NCI-H82 (cell line): ENCODE measurements at regions not wholly inside any gene's neighbourhood (a gene's known extent, or its start where the extent isn't known, plus 50 kb on each side); places are given as distances from the start of the nearest gene placed in this dataset.
"Not testable (repeated sequence)": the region's sequence is repeated elsewhere in the genome, so short reads cannot be mapped to it uniquely, and the experiment has no call there.

ENCODE experiments used
- DNase-seq: peaks from one replicate; lab custom pipeline; 2025; lab: John Stamatoyannopoulos, UW

- peak; percentile 93 for DNase-seq
Measured at GRCh38 chr9:85077944-85078343, 408.4 kb downstream of the NTRK2 start.

DNA sequence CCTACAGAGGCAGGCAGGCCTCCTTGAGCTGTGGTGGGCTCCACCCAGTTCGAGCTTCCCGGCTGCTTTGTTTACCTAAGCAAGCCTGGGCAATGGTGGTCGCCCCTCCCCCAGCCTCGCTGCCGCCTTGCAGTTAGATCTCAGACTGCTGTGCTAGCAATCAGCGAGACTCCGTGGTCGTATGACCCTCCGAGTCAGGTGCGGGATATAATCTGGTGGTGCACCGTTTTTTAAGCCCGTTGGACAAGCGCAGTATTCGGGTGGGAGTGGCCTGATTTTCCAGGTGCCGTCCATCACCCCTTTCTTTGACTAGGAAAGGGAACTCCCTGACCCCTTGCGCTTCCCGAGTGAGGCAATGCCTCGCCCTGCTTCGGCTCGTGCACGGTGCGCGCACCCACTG, 407.6 kb downstream of the NTRK2 start:
- not testable (repeated sequence) for DNase-seq
